GM12891 (cell line): ENCODE measurements at regions not wholly inside any gene's neighbourhood (a gene's known extent, or its start where the extent isn't known, plus 50 kb on each side); places are given as distances from the start of the nearest gene placed in this dataset.

ENCODE experiments used
- PAX5 ChIP-seq: IDR thresholded peaks from 2 replicates; pipeline ENCODE4 v1.6.1; 2011; ENCODE audit warnings: low read length, moderate library complexity, mild to moderate bottlenecking; ENCODE audit not compliant: insufficient read depth, severe bottlenecking
- POLR2A ChIP-seq: IDR thresholded peaks from 2 replicates; pipeline ENCODE4 v1.6.1; 2011; ENCODE audit warnings: low read depth, low read length, control low read depth
- SPI1 ChIP-seq: IDR thresholded peaks from 2 replicates; pipeline ENCODE4 v1.6.1; 2011; ENCODE audit warnings: low read depth, low read length, control low read depth
- TAF1 ChIP-seq: IDR thresholded peaks from 2 replicates; pipeline ENCODE4 v1.6.1; 2011; ENCODE audit warnings: low read depth, low read length, control low read depth

GRCh38 chr13:81350056-81350455, 1009.1 kb upstream of the SPRY2 start:
- TF ChIP-seq POLR2A = no peak
- no peak for TF ChIP-seq SPI1
- TF ChIP-seq TAF1 = no peak
- no peak for TF ChIP-seq PAX5
